ENCODE measurements at regions not wholly inside any gene's neighbourhood (a gene's known extent, or its start where the extent isn't known, plus 50 kb on each side); places are given as distances from the start of the nearest gene placed in this dataset.

- TF ChIP-seq, protein P1, sequence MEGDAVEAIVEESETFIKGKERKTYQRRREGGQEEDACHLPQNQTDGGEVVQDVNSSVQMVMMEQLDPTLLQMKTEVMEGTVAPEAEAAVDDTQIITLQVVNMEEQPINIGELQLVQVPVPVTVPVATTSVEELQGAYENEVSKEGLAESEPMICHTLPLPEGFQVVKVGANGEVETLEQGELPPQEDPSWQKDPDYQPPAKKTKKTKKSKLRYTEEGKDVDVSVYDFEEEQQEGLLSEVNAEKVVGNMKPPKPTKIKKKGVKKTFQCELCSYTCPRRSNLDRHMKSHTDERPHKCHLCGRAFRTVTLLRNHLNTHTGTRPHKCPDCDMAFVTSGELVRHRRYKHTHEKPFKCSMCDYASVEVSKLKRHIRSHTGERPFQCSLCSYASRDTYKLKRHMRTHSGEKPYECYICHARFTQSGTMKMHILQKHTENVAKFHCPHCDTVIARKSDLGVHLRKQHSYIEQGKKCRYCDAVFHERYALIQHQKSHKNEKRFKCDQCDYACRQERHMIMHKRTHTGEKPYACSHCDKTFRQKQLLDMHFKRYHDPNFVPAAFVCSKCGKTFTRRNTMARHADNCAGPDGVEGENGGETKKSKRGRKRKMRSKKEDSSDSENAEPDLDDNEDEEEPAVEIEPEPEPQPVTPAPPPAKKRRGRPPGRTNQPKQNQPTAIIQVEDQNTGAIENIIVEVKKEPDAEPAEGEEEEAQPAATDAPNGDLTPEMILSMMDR (IDR thresholded peaks at IDR 0.05) = no peak
- no peak for TF ChIP-seq ZFX (IDR thresholded peaks at IDR 0.05; ENCODE audit: borderline replicate concordance)
These were observed 1096.6 kb downstream of the BCL11B start for GRCh38 chr14:98175436-98175835.
